SJSA1 (cell line): ENCODE measurements at regions not wholly inside any gene's neighbourhood (a gene's known extent, or its start where the extent isn't known, plus 50 kb on each side); places are given as distances from the start of the nearest gene placed in this dataset.

ENCODE experiments used
- DNase-seq, 2 experiments: peaks; one replicate each; pipeline ENCODE4 v3.0.0-alpha.2; 2015 to 2020; ENCODE audit warnings: low spot score in 2 of 2, low read depth in 1 of 2
- H3K27ac ChIP-seq: fragments of 250-450 bp; sonication (Bioruptor Pico); 2 replicates; pipeline ENCODE4 v1.5.1; 2020; ENCODE audit warnings: mild to moderate bottlenecking, moderate library complexity
- H3K27me3 ChIP-seq: fragments of 250-450 bp; sonication (Bioruptor Pico); replicated peaks from 2 replicates; pipeline ENCODE4 v1.5.1; 2020; ENCODE audit warnings: mild to moderate bottlenecking, moderate library complexity
- H3K36me3 ChIP-seq: fragments of 250-450 bp; sonication (Bioruptor Pico); 2 replicates; pipeline ENCODE4 v1.5.1; 2020; ENCODE audit warnings: mild to moderate bottlenecking
- H3K4me1 ChIP-seq: fragments of 250-450 bp; sonication (Bioruptor Pico); replicated peaks from 2 replicates; pipeline ENCODE4 v1.6.1; 2021; ENCODE audit warnings: mild to moderate bottlenecking
- H3K4me3 ChIP-seq: fragments of 250-450 bp; sonication (Bioruptor Pico); 2 replicates; pipeline ENCODE4 v1.5.1; 2020; ENCODE audit warnings: mild to moderate bottlenecking
- H3K9me3 ChIP-seq: fragments of 250-450 bp; sonication (Bioruptor Pico); replicated peaks from 2 replicates; pipeline ENCODE4 v1.5.1; 2020; ENCODE audit warnings: mild to moderate bottlenecking

DNA sequence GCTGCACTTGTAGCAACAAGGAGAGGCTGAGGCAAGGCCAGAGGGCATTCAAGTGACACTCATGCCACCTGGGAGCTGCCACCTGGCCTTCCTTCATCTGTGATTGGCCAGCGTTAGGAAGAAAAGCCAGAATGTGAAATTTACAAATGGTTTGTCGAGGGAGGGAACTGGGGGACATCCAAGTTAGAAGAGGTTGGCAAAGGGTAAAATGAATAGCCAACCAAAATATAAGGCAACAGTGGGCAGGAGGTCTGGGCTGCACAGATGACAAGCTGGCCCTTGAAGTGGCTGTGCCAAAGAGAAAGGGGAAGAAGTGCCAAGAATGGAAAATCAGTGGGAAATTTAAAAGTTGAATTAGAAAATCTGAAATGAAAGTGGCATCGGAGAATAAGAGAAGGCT is 221.4 kb downstream of the C11orf91 start:
- DNase-seq = no peak
- Histone ChIP-seq H3K27me3 (peaks cover 15% of the 10 kb centered on the region), H3K27ac (no peak overlapping the region), H3K4me1 (no peaks in the 10 kb centered on the region), H3K4me3 (no peak overlapping the region), H3K36me3 (no peaks in the 10 kb centered on the region), H3K9me3 (no peaks in the 10 kb centered on the region)

DNA sequence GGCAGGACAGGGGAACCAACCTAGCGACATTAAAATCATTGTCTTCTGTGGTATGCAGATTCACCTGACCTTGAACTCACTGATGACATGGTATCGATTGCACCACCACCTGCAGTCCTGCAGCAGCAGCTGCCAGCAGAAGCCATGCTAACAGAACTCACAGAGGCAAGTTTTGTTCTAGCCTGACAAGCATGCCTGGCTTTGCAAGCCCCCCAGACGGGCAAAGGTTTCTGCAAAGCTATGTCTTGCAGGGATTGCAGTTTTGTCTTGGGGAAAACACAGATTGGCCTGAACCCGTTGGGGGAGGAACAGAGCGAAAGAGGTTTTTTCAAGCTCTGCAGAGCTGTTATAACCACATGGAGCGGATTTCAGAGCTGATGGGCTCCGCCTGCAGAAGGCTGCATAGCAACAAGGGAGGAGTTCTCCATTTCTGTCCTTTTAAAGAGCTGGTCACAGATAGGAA is 221.0 kb downstream of the HIPK3 start:
- H3K4me3 ChIP-seq = no peak overlapping the region
- H3K36me3 ChIP-seq = no peaks in the 10 kb centered on the region
- no peaks in the 10 kb centered on the region for H3K9me3 ChIP-seq
- peaks cover 17% of the 10 kb centered on the region for H3K27me3 ChIP-seq
- H3K27ac ChIP-seq = no peak overlapping the region
- no peak for DNase-seq
- H3K4me1 ChIP-seq = no peaks in the 10 kb centered on the region

DNA sequence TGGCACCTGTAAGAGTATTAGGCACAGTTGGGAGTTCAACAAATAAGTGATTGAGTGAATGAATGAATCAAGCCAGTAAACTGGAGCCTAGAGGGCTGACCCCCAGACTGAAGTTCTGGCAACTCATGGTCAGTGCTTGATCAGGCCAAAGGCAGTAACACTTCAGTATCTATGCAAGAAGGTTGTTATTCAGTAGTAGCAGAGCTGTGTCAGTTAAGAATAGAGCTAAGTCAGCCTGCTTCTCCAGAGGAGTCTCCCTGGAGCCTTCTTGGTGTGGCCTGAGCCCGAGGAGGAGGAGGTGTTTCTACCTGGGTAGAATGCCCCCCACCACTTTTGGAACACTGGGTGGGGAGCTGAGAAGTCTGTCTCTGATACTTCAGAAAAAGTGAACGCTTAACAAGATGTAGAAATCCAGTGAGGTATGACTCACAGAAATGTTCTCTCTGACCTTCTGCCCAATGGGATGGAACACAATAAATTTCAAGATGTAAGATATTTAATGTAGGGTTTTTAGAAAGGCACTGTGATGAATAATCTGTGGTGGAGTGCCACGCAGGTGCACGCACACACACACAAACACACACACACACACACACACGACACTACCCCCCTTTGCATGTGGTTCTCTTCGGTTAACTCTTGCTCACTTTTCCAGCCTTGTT is 219.9 kb downstream of the HIPK3 start:
- Histone ChIP-seq H3K9me3 (no peaks in the 10 kb centered on the region), H3K27me3 (peaks cover 21% of the 10 kb centered on the region), H3K4me3 (no peak overlapping the region), H3K4me1 (no peaks in the 10 kb centered on the region), H3K27ac (no peak overlapping the region), H3K36me3 (no peaks in the 10 kb centered on the region)
- DNase-seq = no peak

DNA sequence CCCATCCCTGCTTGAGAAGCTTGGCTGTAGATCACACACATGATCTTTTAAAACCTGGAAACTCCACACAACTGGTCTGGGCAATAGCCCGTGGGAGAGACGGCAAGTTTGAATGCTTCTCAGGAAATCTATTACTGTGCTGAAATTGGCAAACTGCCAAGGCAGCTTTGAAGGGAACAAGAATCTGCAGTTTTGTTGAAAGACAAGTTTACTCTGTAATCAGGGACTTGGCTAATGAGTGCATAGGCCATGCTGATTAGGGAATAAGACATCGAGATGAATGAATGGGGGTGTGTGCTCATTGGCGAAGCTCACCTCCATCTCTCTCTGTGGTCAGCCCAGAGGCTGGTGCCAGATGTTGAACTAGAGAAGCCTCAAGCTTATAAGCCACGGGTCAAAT is 218.8 kb downstream of the HIPK3 start:
- Histone ChIP-seq H3K36me3 (no peaks in the 10 kb centered on the region), H3K9me3 (no peaks in the 10 kb centered on the region), H3K4me3 (no peak overlapping the region), H3K27me3 (0 out of 2 replicates have a peak, but pooled peaks cover 12% of the 10 kb centered on the region), H3K4me1 (no peaks in the 10 kb centered on the region), H3K27ac (no peak overlapping the region)
- no peak for DNase-seq

DNA sequence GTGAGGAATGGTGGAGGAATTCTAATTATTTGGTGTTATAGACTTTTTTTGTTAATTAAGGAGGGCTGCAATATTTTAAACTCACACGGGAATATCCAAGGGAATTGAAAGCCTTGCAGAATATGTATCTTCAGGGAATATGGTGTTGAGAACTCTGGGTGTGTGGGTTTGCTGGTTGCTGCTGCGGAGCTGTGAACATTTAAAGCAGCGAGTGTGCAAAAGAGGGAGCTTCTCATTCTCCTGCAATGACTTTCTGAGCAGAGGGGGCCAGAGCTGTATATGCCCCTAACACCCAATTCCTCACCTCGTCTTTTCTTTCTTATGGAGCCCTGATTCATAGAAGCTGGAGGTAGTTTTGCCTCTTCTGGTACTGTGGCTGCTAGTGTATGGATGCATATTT is 217.7 kb downstream of the HIPK3 start:
- no peaks in the 10 kb centered on the region for H3K4me1 ChIP-seq
- no peaks in the 10 kb centered on the region for H3K36me3 ChIP-seq
- no peak for DNase-seq
- H3K27ac ChIP-seq = no peak overlapping the region
- no peak overlapping the region for H3K4me3 ChIP-seq
- peaks cover 9% of the 10 kb centered on the region for H3K27me3 ChIP-seq
- H3K9me3 ChIP-seq = no peaks in the 10 kb centered on the region

DNA sequence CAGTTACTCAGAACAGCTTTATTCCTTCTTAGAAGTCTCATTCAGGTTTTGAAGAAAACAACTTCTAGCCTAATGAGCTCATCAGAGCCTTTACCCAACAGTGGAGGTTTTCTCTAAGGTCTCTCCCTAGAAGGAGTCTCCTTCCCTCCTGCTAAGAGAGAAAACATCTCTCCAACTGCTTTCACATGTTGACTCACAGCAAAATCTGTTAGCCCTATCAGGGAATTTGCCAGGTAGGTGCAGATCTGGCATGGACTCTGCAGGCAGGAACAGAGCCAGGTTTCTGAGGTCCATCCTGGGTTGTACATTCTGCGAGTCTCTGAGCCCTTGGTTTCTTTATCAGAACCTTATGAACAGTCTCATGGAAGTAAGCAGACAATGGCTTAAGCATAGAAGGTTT is 214.4 kb downstream of the HIPK3 start:
- no peaks in the 10 kb centered on the region for H3K36me3 ChIP-seq
- H3K27ac ChIP-seq = no peak overlapping the region
- no peak for DNase-seq

DNA sequence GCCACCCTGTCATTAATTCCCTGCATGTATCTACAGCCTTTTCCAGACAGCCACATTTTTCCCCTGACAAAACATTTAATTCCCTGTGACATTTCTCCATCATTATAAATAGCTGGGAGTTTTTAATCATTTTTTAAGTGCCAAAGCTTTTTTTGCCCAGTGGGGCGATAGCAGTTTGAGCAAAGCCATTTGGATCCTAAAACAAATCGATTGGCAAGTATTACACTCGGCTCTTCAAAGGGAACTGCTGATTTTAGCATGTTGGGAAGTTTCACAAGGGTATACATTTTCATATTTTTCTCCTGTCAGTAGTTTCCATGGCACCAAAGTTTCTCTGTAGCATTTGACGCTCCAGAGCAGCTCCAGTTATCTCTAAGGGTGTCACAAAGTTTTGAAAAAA is 210.8 kb downstream of the HIPK3 start:
- Histone ChIP-seq H3K4me1 (no peaks in the 10 kb centered on the region), H3K4me3 (no peak overlapping the region), H3K27ac (no peak overlapping the region), H3K9me3 (no peaks in the 10 kb centered on the region), H3K27me3 (peaks cover 12% of the 10 kb centered on the region), H3K36me3 (no peaks in the 10 kb centered on the region)
- DNase-seq = no peak

More for the DNA sequence above, 214.4 kb downstream of the HIPK3 start:
- H3K4me1 ChIP-seq = no peaks in the 10 kb centered on the region
- H3K27me3 ChIP-seq = peaks cover 15% of the 10 kb centered on the region
- no peaks in the 10 kb centered on the region for H3K9me3 ChIP-seq
- no peak overlapping the region for H3K4me3 ChIP-seq

DNA sequence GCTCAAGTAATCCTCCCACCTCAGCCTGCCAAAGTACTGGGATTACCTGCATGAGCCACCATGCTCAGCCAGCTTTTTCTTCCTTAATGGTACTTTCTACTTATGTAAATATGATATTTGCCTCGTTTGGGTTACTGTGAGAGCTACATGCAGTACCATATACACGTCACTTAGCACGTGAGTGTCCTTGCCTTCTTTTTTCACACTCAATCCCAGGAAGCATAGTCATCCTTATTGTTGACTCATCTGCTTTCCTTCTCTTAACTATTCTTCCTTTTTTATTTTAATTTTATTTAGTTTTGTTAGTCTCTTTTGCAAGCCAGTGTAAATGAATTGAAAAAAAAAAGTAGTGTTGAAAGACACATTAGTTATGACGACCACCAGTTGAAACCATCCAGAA is 205.9 kb downstream of the HIPK3 start:
- no peak overlapping the region for H3K27ac ChIP-seq
- H3K36me3 ChIP-seq = no peaks in the 10 kb centered on the region
- H3K9me3 ChIP-seq = no peaks in the 10 kb centered on the region
- no peak for DNase-seq
- no peaks in the 10 kb centered on the region; the same call in 1 of the 2 replicates for H3K27me3 ChIP-seq
- H3K4me1 ChIP-seq = no peaks in the 10 kb centered on the region
- H3K4me3 ChIP-seq = no peak overlapping the region

DNA sequence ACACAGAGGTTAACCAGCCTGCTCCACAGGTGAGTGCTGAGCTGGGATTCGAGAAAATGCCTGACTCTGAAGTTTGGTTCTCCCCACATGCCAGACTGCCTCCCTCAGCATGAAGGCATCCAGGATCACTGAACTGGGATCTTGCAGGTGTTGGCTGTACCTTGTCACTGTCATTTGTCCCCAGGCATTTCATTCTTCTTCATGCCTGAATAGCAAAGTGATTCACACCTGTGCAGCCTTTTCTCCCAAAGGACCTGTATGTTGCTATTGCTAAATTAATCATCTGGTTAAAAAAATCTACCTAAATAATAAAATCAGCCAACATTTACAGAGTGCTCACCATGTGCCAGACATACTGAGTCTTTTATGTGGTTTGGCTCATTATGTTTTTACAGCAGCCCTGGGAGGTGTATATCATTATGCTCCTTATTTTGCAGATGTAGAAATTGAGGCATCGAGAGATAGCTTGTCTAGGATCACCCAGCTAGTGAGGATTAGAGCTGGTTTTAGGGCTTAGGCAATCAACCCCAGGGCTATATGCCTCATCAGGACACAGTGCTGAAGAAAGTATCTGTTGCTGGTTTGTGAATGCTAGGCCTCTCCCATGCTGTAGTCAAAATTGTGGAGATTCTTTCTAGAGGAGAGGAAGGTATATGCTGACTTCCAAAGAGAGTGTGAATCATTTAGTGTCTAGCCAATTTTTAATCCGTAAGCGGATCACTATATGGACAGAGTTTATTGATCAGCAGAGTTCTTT is 204.4 kb downstream of the HIPK3 start:
- Histone ChIP-seq H3K27me3 (no peaks in the 10 kb centered on the region), H3K4me1 (no peaks in the 10 kb centered on the region), H3K27ac (no peak overlapping the region), H3K4me3 (no peak overlapping the region), H3K9me3 (no peaks in the 10 kb centered on the region), H3K36me3 (no peaks in the 10 kb centered on the region)
- no peak for DNase-seq

DNA sequence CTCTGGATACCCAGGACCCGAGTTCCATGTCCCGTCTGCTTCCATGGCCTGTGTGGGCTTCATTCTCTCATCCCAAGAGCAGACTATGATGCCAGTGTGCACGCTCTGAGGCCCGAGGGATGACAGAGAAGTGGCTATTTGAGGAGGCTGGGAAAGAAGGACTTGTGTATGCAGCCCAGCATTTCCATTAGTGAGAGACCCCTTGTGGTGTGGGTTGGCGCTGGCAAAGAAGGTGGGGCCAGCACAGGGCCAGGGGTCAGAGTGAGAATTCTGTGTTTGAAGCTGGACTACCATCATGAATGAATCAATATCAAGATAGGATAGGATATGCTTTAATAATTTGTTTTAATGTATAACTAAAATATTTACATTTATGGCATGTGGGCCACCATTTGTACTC is 200.8 kb downstream of the HIPK3 start:
- no peak overlapping the region for H3K27ac ChIP-seq
- no peaks in the 10 kb centered on the region for H3K4me1 ChIP-seq
- no peak for DNase-seq
- no peaks in the 10 kb centered on the region for H3K9me3 ChIP-seq
- peaks cover 16% of the 10 kb centered on the region; the same call in 1 of the 2 replicates for H3K27me3 ChIP-seq
- H3K4me3 ChIP-seq = no peak overlapping the region
- H3K36me3 ChIP-seq = no peaks in the 10 kb centered on the region

DNA sequence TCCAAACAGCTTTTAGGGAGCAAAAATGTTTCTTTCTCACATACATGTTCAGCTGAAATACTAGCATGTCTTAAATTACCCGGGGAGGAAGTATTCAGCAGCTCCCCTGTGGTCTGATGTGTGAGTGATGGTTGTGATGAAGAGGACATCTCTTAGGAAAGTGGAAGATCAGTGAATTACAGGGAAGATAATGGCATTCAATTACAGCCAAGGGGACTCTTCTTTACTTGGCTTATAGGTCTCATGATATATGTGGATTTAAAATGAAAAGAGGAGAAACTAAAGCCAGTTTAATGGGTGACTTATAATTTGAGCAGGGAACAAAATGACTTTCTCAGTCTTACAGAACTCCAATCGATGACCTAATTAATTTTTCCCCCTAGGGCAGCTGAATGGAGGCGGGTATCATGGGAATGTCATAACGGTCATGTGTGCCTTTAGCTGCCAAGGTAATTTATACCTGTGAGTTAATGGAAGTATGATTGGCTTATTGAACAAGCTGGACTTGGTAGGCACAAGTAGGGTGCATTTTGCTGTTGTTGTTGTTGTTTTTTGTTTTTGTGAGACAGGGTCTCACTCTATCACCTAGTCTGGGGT is 198.8 kb downstream of the HIPK3 start:
- no peak overlapping the region for H3K4me3 ChIP-seq
- no peaks in the 10 kb centered on the region; the same call in 1 of the 2 replicates for H3K4me1 ChIP-seq
- H3K36me3 ChIP-seq = no peaks in the 10 kb centered on the region
- H3K27ac ChIP-seq = no peak overlapping the region
- H3K9me3 ChIP-seq = no peaks in the 10 kb centered on the region
- no peak for DNase-seq
- H3K27me3 ChIP-seq = peaks cover 16% of the 10 kb centered on the region; the same call in 1 of the 2 replicates

DNA sequence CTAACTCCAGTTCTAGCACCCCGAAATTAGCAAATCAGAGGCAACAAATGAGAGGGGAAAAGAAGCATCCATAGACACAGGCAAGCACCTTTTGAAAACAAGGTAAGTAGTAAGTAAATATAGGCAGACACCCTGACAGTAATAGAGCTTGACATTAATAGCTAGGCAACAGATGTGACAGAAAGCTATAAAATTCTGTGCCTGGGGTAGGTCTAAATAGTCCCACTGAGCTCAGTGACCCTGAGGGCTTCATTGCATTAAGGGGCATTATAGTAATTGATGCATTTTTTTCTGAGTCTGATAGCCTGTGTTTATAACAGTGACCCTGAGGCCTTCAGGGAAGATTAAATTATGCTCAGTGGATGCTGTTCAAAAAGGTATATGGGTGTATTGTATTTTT is 197.1 kb downstream of the HIPK3 start:
- H3K27ac ChIP-seq = no peak overlapping the region
- DNase-seq = no peak
- H3K4me3 ChIP-seq = no peak overlapping the region
- no peaks in the 10 kb centered on the region for H3K9me3 ChIP-seq
- no peaks in the 10 kb centered on the region for H3K36me3 ChIP-seq
- peaks cover 16% of the 10 kb centered on the region; the same call in 1 of the 2 replicates for H3K27me3 ChIP-seq
- H3K4me1 ChIP-seq = no peaks in the 10 kb centered on the region; the same call in 1 of the 2 replicates

DNA sequence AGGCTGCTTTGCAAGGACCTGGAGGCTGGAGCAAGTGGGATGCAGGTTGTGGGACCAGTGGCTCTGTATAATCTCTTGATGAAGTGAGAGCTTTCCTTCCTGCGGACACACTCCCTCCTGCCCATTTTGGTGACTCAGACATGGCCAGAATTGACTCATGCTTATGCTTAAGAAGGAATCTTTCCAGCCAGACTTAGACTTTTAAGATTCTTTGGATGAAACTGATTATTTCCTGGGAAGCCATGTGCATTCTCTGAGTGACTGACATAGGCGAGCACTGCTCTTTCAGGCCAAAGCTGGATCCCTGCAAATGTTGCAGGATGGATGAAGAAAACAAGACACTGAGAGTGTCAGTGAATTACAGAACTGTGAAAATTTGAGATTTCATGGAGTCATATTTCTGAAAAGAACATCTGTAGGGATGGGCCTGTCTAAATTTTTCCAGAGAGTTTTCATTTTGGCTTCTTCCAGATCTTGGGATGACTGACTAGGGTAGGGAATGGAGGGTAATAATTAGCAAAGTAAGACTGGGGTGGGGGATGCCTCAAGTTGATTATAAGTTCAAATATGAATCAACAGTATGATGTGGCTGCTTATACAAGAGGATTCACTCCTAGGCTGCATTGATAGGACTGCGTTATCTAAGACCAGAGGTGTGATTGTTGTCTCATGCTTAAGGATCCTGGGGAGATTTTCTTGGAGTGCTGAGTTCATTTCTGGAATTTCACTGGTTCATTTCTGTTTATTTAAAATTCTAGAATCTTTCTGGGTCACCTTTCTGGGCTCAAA is 195.8 kb downstream of the HIPK3 start:
- no peak overlapping the region for H3K4me3 ChIP-seq
- no peak overlapping the region for H3K27ac ChIP-seq
- H3K9me3 ChIP-seq = no peaks in the 10 kb centered on the region
- no peaks in the 10 kb centered on the region; the same call in 1 of the 2 replicates for H3K4me1 ChIP-seq
- peaks cover 16% of the 10 kb centered on the region; the same call in 1 of the 2 replicates for H3K27me3 ChIP-seq
- H3K36me3 ChIP-seq = no peaks in the 10 kb centered on the region
- no peak for DNase-seq
